SHP77 treated with DMSO at 0.1 percent for 48 hours (cell line): ENCODE measurements at regions not wholly inside any gene's neighbourhood (a gene's known extent, or its start where the extent isn't known, plus 50 kb on each side); places are given as distances from the start of the nearest gene placed in this dataset.

Experiments used
- DNase-seq: peaks from one replicate; lab custom pipeline; 2025; lab: John Stamatoyannopoulos, UW

GRCh38 chr18:29074147-29074546 lies 897.2 kb upstream of the CDH2 start:
- DNase-seq: no peak

- DNase-seq: no peak
These were observed 894.9 kb upstream of the CDH2 start for GRCh38 chr18:29071869-29072268.

GRCh38 chr18:29063346-29063745 lies 886.4 kb upstream of the CDH2 start:
- no peak for DNase-seq

GRCh38 chr18:29062921-29063320 lies 886.0 kb upstream of the CDH2 start:
- DNase-seq: no peak

GRCh38 chr18:29060349-29060748 lies 883.4 kb upstream of the CDH2 start:
- no peak for DNase-seq

- no peak for DNase-seq
These were observed 880.8 kb upstream of the CDH2 start for GRCh38 chr18:29057703-29058102.

GRCh38 chr18:29056800-29057199 lies 879.9 kb upstream of the CDH2 start:
- no peak for DNase-seq

- DNase-seq: no peak
These were observed 865.0 kb upstream of the CDH2 start for GRCh38 chr18:29041976-29042375.

GRCh38 chr18:29034113-29034856 lies 857.4 kb upstream of the CDH2 start:
- DNase-seq: no peak

- no peak for DNase-seq
These were observed 851.6 kb upstream of the CDH2 start for GRCh38 chr18:29028560-29028959.

GRCh38 chr18:29018976-29019375 lies 842.0 kb upstream of the CDH2 start:
- DNase-seq: no peak

GRCh38 chr18:29012883-29013465 lies 836.0 kb upstream of the CDH2 start:
- no peak for DNase-seq

GRCh38 chr18:29012364-29012763 lies 835.4 kb upstream of the CDH2 start:
- no peak for DNase-seq

GRCh38 chr18:29009250-29009803 lies 832.4 kb upstream of the CDH2 start:
- DNase-seq: no peak

- DNase-seq: no peak
These were observed 831.9 kb upstream of the CDH2 start for GRCh38 chr18:29008809-29009208.

- DNase-seq: no peak
These were observed 831.2 kb upstream of the CDH2 start for GRCh38 chr18:29007986-29008654.

GRCh38 chr18:29004921-29005320 lies 828.0 kb upstream of the CDH2 start:
- DNase-seq: no peak

- peak; percentile 52 for DNase-seq
These were observed 826.3 kb upstream of the CDH2 start for GRCh38 chr18:29003194-29003593.

- DNase-seq: peak; percentile 40
These were observed 825.8 kb upstream of the CDH2 start for GRCh38 chr18:29002747-29003146.

- DNase-seq: no peak
These were observed 822.8 kb upstream of the CDH2 start for GRCh38 chr18:28999726-29000125.

- DNase-seq: no peak
These were observed 818.4 kb upstream of the CDH2 start for GRCh38 chr18:28995319-28995718.

- DNase-seq: no peak
These were observed 807.8 kb upstream of the CDH2 start for GRCh38 chr18:28984731-28985130.

- DNase-seq: no peak
These were observed 797.6 kb upstream of the CDH2 start for GRCh38 chr18:28974504-28974903.
